ENCODE measurements at regions not wholly inside any gene's neighbourhood (a gene's known extent, or its start where the extent isn't known, plus 50 kb on each side); places are given as distances from the start of the nearest gene placed in this dataset.

DNA sequence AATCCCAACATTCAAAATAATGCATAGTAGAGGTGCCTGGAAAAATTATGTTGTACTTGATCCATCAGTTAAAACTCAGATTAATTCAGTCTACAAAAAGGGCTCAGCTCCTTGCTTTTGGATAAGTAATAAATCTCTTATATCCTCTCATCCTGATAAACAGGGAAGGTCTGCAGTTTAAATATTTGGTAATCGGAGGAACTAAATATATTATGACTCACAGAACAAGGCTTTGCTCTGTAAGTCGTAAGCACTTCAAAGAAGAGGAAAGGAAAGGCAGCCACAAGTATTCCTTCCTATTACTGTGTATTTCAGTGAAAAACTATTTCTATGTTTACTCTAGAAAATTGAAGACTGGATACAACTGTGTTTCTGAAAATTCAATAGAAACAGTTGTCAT, 757.9 kb downstream of the CDY2B start:
- no peaks in the 10 kb centered on the region for H3K79me2 ChIP-seq (ENCODE audit: control insufficient read depth, low read length)
- no peaks in the 10 kb centered on the region for H4K20me1 ChIP-seq (ENCODE audit: control insufficient read depth, insufficient read depth, low read depth, low read length)
- no peaks in the 10 kb centered on the region for H3F3A ChIP-seq (ENCODE audit: control insufficient read depth, insufficient read depth)
- no peak overlapping the region for H3K27ac ChIP-seq (ENCODE audit: low read depth, low read length)
- H3K9me3 ChIP-seq (ENCODE audit: control insufficient read depth, insufficient read depth, low read length), result no peaks in the 10 kb centered on the region
- no peaks in the 10 kb centered on the region for H3K27me3 ChIP-seq (ENCODE audit: control insufficient read depth, low read length)
- no peak overlapping the region for H3K4me3 ChIP-seq (ENCODE audit: low read length)
- H3K36me3 ChIP-seq (ENCODE audit: control insufficient read depth, low read length), result no peaks in the 10 kb centered on the region
- H3K9me2 ChIP-seq (replicated peaks; ENCODE audit: control insufficient read depth, low read length), result no peaks in the 10 kb centered on the region
- no peak overlapping the region for H3K4me2 ChIP-seq (ENCODE audit: low read length)
- H3K4me1 ChIP-seq (ENCODE audit: control insufficient read depth, low read length), result no peaks in the 10 kb centered on the region
- TF ChIP-seq, protein P1, sequence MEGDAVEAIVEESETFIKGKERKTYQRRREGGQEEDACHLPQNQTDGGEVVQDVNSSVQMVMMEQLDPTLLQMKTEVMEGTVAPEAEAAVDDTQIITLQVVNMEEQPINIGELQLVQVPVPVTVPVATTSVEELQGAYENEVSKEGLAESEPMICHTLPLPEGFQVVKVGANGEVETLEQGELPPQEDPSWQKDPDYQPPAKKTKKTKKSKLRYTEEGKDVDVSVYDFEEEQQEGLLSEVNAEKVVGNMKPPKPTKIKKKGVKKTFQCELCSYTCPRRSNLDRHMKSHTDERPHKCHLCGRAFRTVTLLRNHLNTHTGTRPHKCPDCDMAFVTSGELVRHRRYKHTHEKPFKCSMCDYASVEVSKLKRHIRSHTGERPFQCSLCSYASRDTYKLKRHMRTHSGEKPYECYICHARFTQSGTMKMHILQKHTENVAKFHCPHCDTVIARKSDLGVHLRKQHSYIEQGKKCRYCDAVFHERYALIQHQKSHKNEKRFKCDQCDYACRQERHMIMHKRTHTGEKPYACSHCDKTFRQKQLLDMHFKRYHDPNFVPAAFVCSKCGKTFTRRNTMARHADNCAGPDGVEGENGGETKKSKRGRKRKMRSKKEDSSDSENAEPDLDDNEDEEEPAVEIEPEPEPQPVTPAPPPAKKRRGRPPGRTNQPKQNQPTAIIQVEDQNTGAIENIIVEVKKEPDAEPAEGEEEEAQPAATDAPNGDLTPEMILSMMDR (IDR thresholded peaks at IDR 0.05; ENCODE audit: low read depth, low read length, poor library complexity, severe bottlenecking), result no peak
- no peak for TF ChIP-seq EZH2phosphoT487 (IDR thresholded peaks at IDR 0.05; ENCODE audit: borderline replicate concordance, low read length)

DNA sequence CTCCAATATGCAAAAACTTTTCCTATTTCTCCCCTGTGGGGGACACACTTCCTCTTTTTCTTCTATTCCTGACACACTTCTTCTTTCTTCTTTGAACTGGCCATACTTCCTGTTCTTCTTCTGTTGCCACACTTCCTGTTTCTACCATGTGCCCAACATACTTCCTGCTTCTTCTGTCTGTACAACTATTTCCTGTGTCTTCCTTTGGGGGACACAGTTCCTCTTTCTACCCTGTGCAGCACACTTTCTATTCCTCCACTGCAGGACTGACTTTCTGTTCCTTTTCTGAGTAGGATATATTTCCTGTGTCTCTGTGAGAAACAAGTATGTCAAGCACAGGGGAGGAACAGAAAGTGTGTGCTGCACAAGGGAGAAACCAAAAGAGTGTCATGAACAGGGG, 794.7 kb downstream of the CDY2B start:
- Histone ChIP-seq H3K27me3 (ENCODE audit: control insufficient read depth, low read length) (no peaks in the 10 kb centered on the region), H3K4me2 (ENCODE audit: low read length) (no peak overlapping the region), H4K20me1 (ENCODE audit: control insufficient read depth, insufficient read depth, low read depth, low read length) (no peaks in the 10 kb centered on the region), H3K4me3 (ENCODE audit: low read length) (no peak overlapping the region), H3K27ac (ENCODE audit: low read depth, low read length) (peak overlapping the region; percentile 70), H3K4me1 (ENCODE audit: control insufficient read depth, low read length) (peaks cover 17% of the 10 kb centered on the region), H3K36me3 (ENCODE audit: control insufficient read depth, low read length) (no peaks in the 10 kb centered on the region), H3K9me3 (ENCODE audit: control insufficient read depth, insufficient read depth, low read length) (peaks cover 50% of the 10 kb centered on the region), H3F3A (ENCODE audit: control insufficient read depth, insufficient read depth) (peaks cover 23% of the 10 kb centered on the region), H3K79me2 (ENCODE audit: control insufficient read depth, low read length) (no peaks in the 10 kb centered on the region), H3K9me2 (replicated peaks; ENCODE audit: control insufficient read depth, low read length) (no peaks in the 10 kb centered on the region)
- TF ChIP-seq EZH2phosphoT487 (IDR thresholded peaks at IDR 0.05; ENCODE audit: borderline replicate concordance, low read length), result no peak
- TF ChIP-seq, protein P1 (IDR thresholded peaks at IDR 0.05; ENCODE audit: low read depth, low read length, poor library complexity, severe bottlenecking), result no peak

- H3F3A ChIP-seq (ENCODE audit: control insufficient read depth, insufficient read depth), result peaks cover 37% of the 10 kb centered on the region
- no peaks in the 10 kb centered on the region for H3K27me3 ChIP-seq (ENCODE audit: control insufficient read depth, low read length)
- no peak overlapping the region for H3K4me3 ChIP-seq (ENCODE audit: low read length)
- no peak overlapping the region for H3K27ac ChIP-seq (ENCODE audit: low read depth, low read length)
- H3K4me2 ChIP-seq (ENCODE audit: low read length), result no peak overlapping the region
- H3K4me1 ChIP-seq (ENCODE audit: control insufficient read depth, low read length), result peaks cover 17% of the 10 kb centered on the region
- no peak for TF ChIP-seq EZH2phosphoT487 (IDR thresholded peaks at IDR 0.05; ENCODE audit: borderline replicate concordance, low read length)
- TF ChIP-seq, protein P1 (IDR thresholded peaks at IDR 0.05; ENCODE audit: low read depth, low read length, poor library complexity, severe bottlenecking), result no peak
- peaks cover 82% of the 10 kb centered on the region for H3K9me3 ChIP-seq (ENCODE audit: control insufficient read depth, insufficient read depth, low read length)
- H3K9me2 ChIP-seq (replicated peaks; ENCODE audit: control insufficient read depth, low read length), result no peaks in the 10 kb centered on the region
- no peaks in the 10 kb centered on the region for H4K20me1 ChIP-seq (ENCODE audit: control insufficient read depth, insufficient read depth, low read depth, low read length)
- no peaks in the 10 kb centered on the region for H3K36me3 ChIP-seq (ENCODE audit: control insufficient read depth, low read length)
- H3K79me2 ChIP-seq (ENCODE audit: control insufficient read depth, low read length), result no peaks in the 10 kb centered on the region
Measured at GRCh38 chrY:17079887-17080286, 800.1 kb downstream of the CDY2B start.

DNA sequence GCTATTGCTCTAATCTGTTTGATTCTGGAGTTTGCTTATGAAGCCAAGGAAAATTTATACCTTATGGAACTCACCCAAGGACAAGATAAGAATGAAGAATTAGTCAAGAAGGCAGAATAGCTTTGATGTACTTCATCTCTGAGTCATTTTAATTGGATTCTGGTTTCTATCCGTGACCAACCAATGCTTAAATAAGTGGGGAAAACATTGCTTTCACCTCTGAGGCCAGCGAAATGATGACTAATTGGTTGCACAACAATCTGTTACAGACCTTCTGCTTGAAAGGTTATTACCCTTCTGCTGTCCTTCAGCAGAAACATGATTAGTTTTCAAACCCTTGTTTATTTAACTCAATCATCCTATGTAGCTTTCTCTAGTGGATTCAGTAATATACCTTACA, 812.7 kb downstream of the CDY2B start:
- H3K4me3 ChIP-seq (ENCODE audit: low read length), result no peak overlapping the region
- H3K9me3 ChIP-seq (ENCODE audit: control insufficient read depth, insufficient read depth, low read length), result peaks cover 14% of the 10 kb centered on the region
- no peak for TF ChIP-seq EZH2phosphoT487 (IDR thresholded peaks at IDR 0.05; ENCODE audit: borderline replicate concordance, low read length)
- TF ChIP-seq, protein P1 (IDR thresholded peaks at IDR 0.05; ENCODE audit: low read depth, low read length, poor library complexity, severe bottlenecking), result no peak
- no peak overlapping the region for H3K4me2 ChIP-seq (ENCODE audit: low read length)
- no peaks in the 10 kb centered on the region for H3K79me2 ChIP-seq (ENCODE audit: control insufficient read depth, low read length)
- H3K36me3 ChIP-seq (ENCODE audit: control insufficient read depth, low read length), result no peaks in the 10 kb centered on the region
- no peaks in the 10 kb centered on the region for H3K27me3 ChIP-seq (ENCODE audit: control insufficient read depth, low read length)
- H3K4me1 ChIP-seq (ENCODE audit: control insufficient read depth, low read length), result no peaks in the 10 kb centered on the region
- no peaks in the 10 kb centered on the region for H4K20me1 ChIP-seq (ENCODE audit: control insufficient read depth, insufficient read depth, low read depth, low read length)
- H3F3A ChIP-seq (ENCODE audit: control insufficient read depth, insufficient read depth), result peaks cover 17% of the 10 kb centered on the region
- H3K9me2 ChIP-seq (replicated peaks; ENCODE audit: control insufficient read depth, low read length), result no peaks in the 10 kb centered on the region
- no peak overlapping the region for H3K27ac ChIP-seq (ENCODE audit: low read depth, low read length)
